GM12891 (cell line): ENCODE measurements at regions not wholly inside any gene's neighbourhood (a gene's known extent, or its start where the extent isn't known, plus 50 kb on each side); places are given as distances from the start of the nearest gene placed in this dataset.

Experiments used
- POLR2A ChIP-seq: IDR thresholded peaks from 2 replicates; pipeline ENCODE4 v1.6.1; 2011; ENCODE audit warnings: low read depth, low read length, control low read depth
- POU2F2 ChIP-seq: IDR thresholded peaks from 2 replicates; pipeline ENCODE4 v1.6.1; 2011; ENCODE audit warnings: low read depth, mild to moderate bottlenecking, control low read depth, low read length, moderate library complexity

GRCh38 chr4:12500409-12500808, 983.7 kb downstream of the RAB28 start:
- no peak for TF ChIP-seq POLR2A
- TF ChIP-seq POU2F2 = no peak
